Duodenal mucosa (tissue), 2 donors: ENCODE measurements at regions not wholly inside any gene's neighbourhood (a gene's known extent, or its start where the extent isn't known, plus 50 kb on each side); places are given as distances from the start of the nearest gene placed in this dataset.

Experiments
- H3K27ac ChIP-seq: one replicate; pipeline ENCODE4 v1.7.0; 2013; ENCODE audit warnings: low read depth, low read length
- H3K27me3 ChIP-seq, 2 donors: one replicate each; pipeline ENCODE4 v1.7.0; 2013; ENCODE audit warnings: low read length in 2 of 2, control low read depth in 1 of 2; ENCODE audit not compliant: insufficient read depth in 2 of 2, control insufficient read depth in 1 of 2
- H3K36me3 ChIP-seq, 2 donors: one replicate each; pipeline ENCODE4 v1.7.0; 2013; ENCODE audit warnings: low read length in 2 of 2, control low read depth in 1 of 2; ENCODE audit not compliant: insufficient read depth in 2 of 2, control insufficient read depth in 1 of 2
- H3K4me1 ChIP-seq, 2 donors: one replicate each; pipeline ENCODE4 v1.7.0; 2013; ENCODE audit warnings: low read length in 2 of 2, control low read depth in 1 of 2; ENCODE audit not compliant: insufficient read depth in 2 of 2, control insufficient read depth in 1 of 2
- H3K4me3 ChIP-seq, 2 donors: one replicate each; pipeline ENCODE4 v1.7.0; 2013; ENCODE audit warnings: low read length in 2 of 2, low read depth in 1 of 2
- H3K9ac ChIP-seq, 2 donors: one replicate each; pipeline ENCODE4 v1.7.0; 2013; ENCODE audit warnings: low read length in 2 of 2, low read depth in 1 of 2
- H3K9me3 ChIP-seq, 2 donors: one replicate each; pipeline ENCODE4 v1.7.0; 2013; ENCODE audit warnings: low read length in 2 of 2, control low read depth in 1 of 2; ENCODE audit not compliant: control insufficient read depth in 1 of 2

- H3K4me1 ChIP-seq = no peaks in the 10 kb centered on the region
- no peak overlapping the region for H3K27ac ChIP-seq
- H3K4me3 ChIP-seq = no peak overlapping the region
- no peaks in the 10 kb centered on the region for H3K36me3 ChIP-seq
- H3K9me3 ChIP-seq = peaks cover 0 to 3% of the 10 kb centered on the region in 2 donors
- no peaks in the 10 kb centered on the region for H3K27me3 ChIP-seq
- no peak overlapping the region for H3K9ac ChIP-seq
Observed at GRCh38 chr4:62871078-62871477, 1538.2 kb downstream of the TECRL start.

GRCh38 chr4:62870451-62870850, 1538.8 kb downstream of the TECRL start:
- H3K9me3 ChIP-seq = peaks cover 0 to 3% of the 10 kb centered on the region in 2 donors
- H3K27me3 ChIP-seq = no peaks in the 10 kb centered on the region

GRCh38 chr4:62865261-62865660, 1544.0 kb downstream of the TECRL start:
- H3K4me3 ChIP-seq = no peak overlapping the region
- H3K9ac ChIP-seq = no peak overlapping the region
- no peaks in the 10 kb centered on the region for H3K4me1 ChIP-seq
- no peaks in the 10 kb centered on the region for H3K9me3 ChIP-seq
- no peaks in the 10 kb centered on the region for H3K27me3 ChIP-seq
- H3K27ac ChIP-seq = no peak overlapping the region
- H3K36me3 ChIP-seq = no peaks in the 10 kb centered on the region

More at GRCh38 chr4:62870451-62870850, 1538.8 kb downstream of the TECRL start:
- Histone ChIP-seq H3K4me1 (no peaks in the 10 kb centered on the region), H3K36me3 (no peaks in the 10 kb centered on the region), H3K4me3 (no peak overlapping the region), H3K9ac (no peak overlapping the region), H3K27ac (no peak overlapping the region)

GRCh38 chr4:62849696-62850095, 1559.6 kb downstream of the TECRL start:
- no peaks in the 10 kb centered on the region for H3K4me1 ChIP-seq
- H3K9ac ChIP-seq = no peak overlapping the region
- no peaks in the 10 kb centered on the region for H3K9me3 ChIP-seq
- no peak overlapping the region for H3K4me3 ChIP-seq
- H3K27ac ChIP-seq = no peak overlapping the region
- no peaks in the 10 kb centered on the region for H3K27me3 ChIP-seq
- no peaks in the 10 kb centered on the region for H3K36me3 ChIP-seq

GRCh38 chr4:62835631-62836030, 1573.6 kb downstream of the TECRL start:
- H3K36me3 ChIP-seq = no peaks in the 10 kb centered on the region
- H3K9ac ChIP-seq = no peak overlapping the region
- no peaks in the 10 kb centered on the region for H3K27me3 ChIP-seq
- H3K9me3 ChIP-seq = no peaks in the 10 kb centered on the region
- no peaks in the 10 kb centered on the region for H3K4me1 ChIP-seq
- no peak overlapping the region for H3K27ac ChIP-seq
- H3K4me3 ChIP-seq = no peak overlapping the region

- Histone ChIP-seq H3K27ac (no peak overlapping the region), H3K4me1 (no peaks in the 10 kb centered on the region), H3K4me3 (no peak overlapping the region), H3K27me3 (no peaks in the 10 kb centered on the region), H3K36me3 (no peaks in the 10 kb centered on the region), H3K9me3 (no peaks in the 10 kb centered on the region), H3K9ac (no peak overlapping the region)
Observed at GRCh38 chr4:62822306-62822705, 1586.9 kb downstream of the TECRL start.

GRCh38 chr4:62816566-62816965, 1592.7 kb downstream of the TECRL start:
- no peaks in the 10 kb centered on the region for H3K27me3 ChIP-seq
- no peak overlapping the region for H3K4me3 ChIP-seq
- H3K36me3 ChIP-seq = no peaks in the 10 kb centered on the region
- no peaks in the 10 kb centered on the region for H3K9me3 ChIP-seq
- H3K27ac ChIP-seq = no peak overlapping the region
- no peak overlapping the region for H3K9ac ChIP-seq
- H3K4me1 ChIP-seq = no peaks in the 10 kb centered on the region

- no peak overlapping the region for H3K4me3 ChIP-seq
- no peak overlapping the region for H3K9ac ChIP-seq
- H3K4me1 ChIP-seq = no peaks in the 10 kb centered on the region
- no peaks in the 10 kb centered on the region for H3K9me3 ChIP-seq
- no peak overlapping the region for H3K27ac ChIP-seq
- H3K27me3 ChIP-seq = no peaks in the 10 kb centered on the region
- no peaks in the 10 kb centered on the region for H3K36me3 ChIP-seq
Observed at GRCh38 chr4:62814510-62815047, 1594.7 kb downstream of the TECRL start.

GRCh38 chr4:62806816-62807215, 1602.4 kb downstream of the TECRL start:
- H3K9ac ChIP-seq = no peak overlapping the region

GRCh38 chr4:62804075-62804474, 1603.9 kb downstream of the ADGRL3 start:
- Histone ChIP-seq H3K4me1 (no peaks in the 10 kb centered on the region), H3K9ac (no peak overlapping the region), H3K4me3 (no peak overlapping the region), H3K9me3 (no peaks in the 10 kb centered on the region), H3K27ac (no peak overlapping the region), H3K36me3 (no peaks in the 10 kb centered on the region), H3K27me3 (no peaks in the 10 kb centered on the region)

More at GRCh38 chr4:62806816-62807215, 1602.4 kb downstream of the TECRL start:
- no peaks in the 10 kb centered on the region for H3K27me3 ChIP-seq
- H3K4me3 ChIP-seq = no peak overlapping the region
- H3K36me3 ChIP-seq = no peaks in the 10 kb centered on the region
- H3K4me1 ChIP-seq = no peaks in the 10 kb centered on the region
- H3K27ac ChIP-seq = no peak overlapping the region
- no peaks in the 10 kb centered on the region for H3K9me3 ChIP-seq

GRCh38 chr4:62797221-62797620, 1597.1 kb downstream of the ADGRL3 start:
- Histone ChIP-seq H3K36me3 (no peaks in the 10 kb centered on the region), H3K9ac (no peak overlapping the region), H3K4me1 (no peaks in the 10 kb centered on the region), H3K9me3 (no peaks in the 10 kb centered on the region), H3K4me3 (no peak overlapping the region), H3K27me3 (no peaks in the 10 kb centered on the region), H3K27ac (no peak overlapping the region)
